ENCODE measurements at regions not wholly inside any gene's neighbourhood (a gene's known extent, or its start where the extent isn't known, plus 50 kb on each side); places are given as distances from the start of the nearest gene placed in this dataset.

GRCh38 chr3:74564560-74564959 is 49.9 kb downstream of the CNTN3 start:
- H3K4me1 ChIP-seq, result no peaks in the 10 kb centered on the region
- DNase-seq, result no peak
- no peaks in the 10 kb centered on the region for H3K36me3 ChIP-seq (ENCODE audit: insufficient read depth in 1 of 2, low read depth in 1 of 2)
- TF ChIP-seq CTCF (IDR thresholded peaks at IDR 0.05), result no peak
- intact Hi-C loops (cut with DNase I), result no loop called here
- no peak for ATAC-seq
- 64 to 88% (median 83%) methylated on average over 3 of the region's 3 CpGs for WGBS, 3 donors
- no peaks in the 10 kb centered on the region for H3K27me3 ChIP-seq (ENCODE audit: insufficient read depth in 3 of 3, low read length in 2 of 3)
- no peaks in the 10 kb centered on the region for H3K9me3 ChIP-seq
- H3K4me3 ChIP-seq, result no peak overlapping the region
- no peak overlapping the region for H3K27ac ChIP-seq

- Histone ChIP-seq H3K27me3 (ENCODE audit: insufficient read depth in 3 of 3, low read length in 2 of 3) (no peaks in the 10 kb centered on the region), H3K27ac (no peak overlapping the region), H3K4me1 (no peaks in the 10 kb centered on the region), H3K4me3 (no peak overlapping the region), H3K36me3 (ENCODE audit: insufficient read depth in 1 of 2, low read depth in 1 of 2) (no peaks in the 10 kb centered on the region), H3K9me3 (no peaks in the 10 kb centered on the region)
- WGBS, 3 donors, result 42 to 49% (median 48%) methylated on average over 8 of the region's 8 CpGs
- no peak for TF ChIP-seq CTCF (IDR thresholded peaks at IDR 0.05)
- no peak for ATAC-seq
- intact Hi-C loops (cut with DNase I), result no loop called here
- no peak for DNase-seq
Measured at GRCh38 chr3:74562558-74563269, 51.7 kb downstream of the CNTN3 start.

GRCh38 chr3:74561881-74562280 is 52.6 kb downstream of the CNTN3 start:
- Histone ChIP-seq H3K4me1 (no peaks in the 10 kb centered on the region), H3K4me3 (no peak overlapping the region), H3K9me3 (no peaks in the 10 kb centered on the region), H3K27me3 (ENCODE audit: insufficient read depth in 3 of 3, low read length in 2 of 3) (no peaks in the 10 kb centered on the region), H3K36me3 (ENCODE audit: insufficient read depth in 1 of 2, low read depth in 1 of 2) (no peaks in the 10 kb centered on the region), H3K27ac (no peak overlapping the region)
- DNase-seq (no peak), ATAC-seq (no peak)
- intact Hi-C loops (cut with DNase I), result no loop called here
- TF ChIP-seq CTCF (IDR thresholded peaks at IDR 0.05), result no peak
- WGBS, 3 donors, result 41 to 54% (median 48%) methylated on average over 2 of the region's 2 CpGs

- DNase-seq (no peak), ATAC-seq (no peak)
- WGBS, 3 donors, result 85 to 91% (median 86%) methylated on average over 5 of the region's 5 CpGs
- Histone ChIP-seq H3K4me3 (no peak overlapping the region), H3K27ac (no peak overlapping the region), H3K9me3 (no peaks in the 10 kb centered on the region), H3K36me3 (ENCODE audit: insufficient read depth in 1 of 2, low read depth in 1 of 2) (no peaks in the 10 kb centered on the region), H3K27me3 (ENCODE audit: insufficient read depth in 3 of 3, low read length in 2 of 3) (no peaks in the 10 kb centered on the region), H3K4me1 (no peaks in the 10 kb centered on the region)
- intact Hi-C loops (cut with DNase I), result no loop called here
- TF ChIP-seq CTCF (IDR thresholded peaks at IDR 0.05), result no peak
Measured at GRCh38 chr3:74559261-74559660, 55.2 kb downstream of the CNTN3 start.

- Histone ChIP-seq H3K27me3 (ENCODE audit: insufficient read depth in 3 of 3, low read length in 2 of 3) (no peaks in the 10 kb centered on the region), H3K4me1 (no peaks in the 10 kb centered on the region), H3K4me3 (no peak overlapping the region), H3K9me3 (no peaks in the 10 kb centered on the region), H3K36me3 (ENCODE audit: insufficient read depth in 1 of 2, low read depth in 1 of 2) (no peaks in the 10 kb centered on the region), H3K27ac (no peak overlapping the region)
- ATAC-seq (no peak), DNase-seq (no peak)
- 84 to 93% (median 88%) methylated on average over 3 of the region's 3 CpGs for WGBS, 3 donors
- TF ChIP-seq CTCF (IDR thresholded peaks at IDR 0.05), result no peak
- intact Hi-C loops (cut with DNase I), result no loop called here
Measured at GRCh38 chr3:74550686-74551085, 63.8 kb downstream of the CNTN3 start.

Data from psoas muscle (tissue), 7 donors.